Smooth muscle cell (in vitro differentiated cells): ENCODE measurements at regions not wholly inside any gene's neighbourhood (a gene's known extent, or its start where the extent isn't known, plus 50 kb on each side); places are given as distances from the start of the nearest gene placed in this dataset.

Source experiments
- DNase-seq: peaks from one replicate; lab custom pipeline; 2025; ENCODE audit not compliant: unreplicated experiment; lab: John Stamatoyannopoulos, UW
- H2AFZ ChIP-seq: fragments of 200-600 bp; sonication (generic); 2 replicates; pipeline ENCODE4 v1.6.0; 2016; ENCODE audit warnings: antibody characterized with exemption, low read depth, mild to moderate bottlenecking
- H3F3A ChIP-seq: fragments of 200-600 bp; sonication (generic); 2 replicates; pipeline ENCODE4 v1.6.0; 2017; ENCODE audit warnings: antibody characterized with exemption, low read depth
- H3K27ac ChIP-seq: fragments of 200-600 bp; sonication (generic); 2 replicates; pipeline ENCODE4 v1.5.1; 2016; ENCODE audit warnings: low read depth, mild to moderate bottlenecking
- H3K27me3 ChIP-seq: fragments of 200-600 bp; sonication (generic); 2 replicates; pipeline ENCODE4 v1.6.1; 2016; ENCODE audit warnings: low read depth, mild to moderate bottlenecking
- H3K36me3 ChIP-seq: fragments of 200-600 bp; sonication (generic); 2 replicates; pipeline ENCODE4 v1.5.1; 2016; ENCODE audit warnings: low read depth
- H3K4me1 ChIP-seq: fragments of 200-600 bp; sonication (generic); 2 replicates; pipeline ENCODE4 v1.5.1; 2016; ENCODE audit warnings: low read depth
- H3K4me2 ChIP-seq: fragments of 200-600 bp; sonication (generic); 2 replicates; pipeline ENCODE4 v1.6.0; 2016; ENCODE audit warnings: mild to moderate bottlenecking
- H3K4me3 ChIP-seq: fragments of 200-600 bp; sonication (generic); 2 replicates; pipeline ENCODE4 v1.5.1; 2016; ENCODE audit warnings: mild to moderate bottlenecking
- H3K79me2 ChIP-seq: fragments of 200-600 bp; sonication (generic); 2 replicates; pipeline ENCODE4 v1.6.0; 2016; ENCODE audit warnings: low read depth, mild to moderate bottlenecking
- H3K9ac ChIP-seq: fragments of 200-600 bp; sonication (generic); 2 replicates; pipeline ENCODE4 v1.6.0; 2016; ENCODE audit warnings: low read depth
- H3K9me3 ChIP-seq: fragments of 200-600 bp; sonication (generic); replicated peaks from 2 replicates; pipeline ENCODE4 v1.5.1; 2016; ENCODE audit warnings: low read depth
- H4K20me1 ChIP-seq: fragments of 200-600 bp; sonication (generic); 2 replicates; pipeline ENCODE4 v1.6.0; 2016; ENCODE audit warnings: low read depth
- WGBS: methylation state at CpG from one replicate; pipeline ENCODE4 v1.1.7; 2016; ENCODE audit warnings: low lambda C conversion rate; 5-methylcytosine and 5-hydroxymethylcytosine counted together
- TF ChIP-seq, protein P1 (sequence below): fragments of 200-600 bp; sonication (generic); IDR thresholded peaks from 2 replicates; pipeline ENCODE4 v1.5.1; 2017; ENCODE audit warnings: borderline replicate concordance, mild to moderate bottlenecking, antibody characterized with exemption; ENCODE audit not compliant: insufficient read depth, poor library complexity, severe bottlenecking

DNA sequence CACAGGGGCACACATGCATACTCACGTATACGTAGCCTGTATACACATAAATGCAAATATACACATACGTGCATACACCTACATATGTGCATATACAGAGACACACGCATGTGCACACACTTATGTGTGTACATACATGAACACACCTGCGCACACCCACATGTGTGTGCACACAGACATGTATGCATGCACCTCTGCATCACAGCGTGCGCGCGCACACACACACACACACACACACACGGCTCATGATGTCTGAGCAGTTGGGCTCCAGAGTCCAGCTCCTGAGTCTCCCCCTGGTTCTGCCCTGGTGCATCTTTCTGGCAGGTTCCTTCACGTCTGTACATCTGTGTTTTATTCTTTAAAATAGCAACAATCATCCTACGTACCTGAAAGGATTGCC is 600.5 kb downstream of the NPHP4 start:
- no peak overlapping the region for H3K4me3 ChIP-seq
- no peaks in the 10 kb centered on the region for H3K79me2 ChIP-seq
- no peaks in the 10 kb centered on the region for H3K4me1 ChIP-seq
- H3K4me2 ChIP-seq = no peak overlapping the region
- H3K9me3 ChIP-seq = no peaks in the 10 kb centered on the region
- WGBS = 96% methylated on average over 12 of the region's 12 CpGs
- H3K27me3 ChIP-seq = no peaks in the 10 kb centered on the region
- TF ChIP-seq, protein P1, sequence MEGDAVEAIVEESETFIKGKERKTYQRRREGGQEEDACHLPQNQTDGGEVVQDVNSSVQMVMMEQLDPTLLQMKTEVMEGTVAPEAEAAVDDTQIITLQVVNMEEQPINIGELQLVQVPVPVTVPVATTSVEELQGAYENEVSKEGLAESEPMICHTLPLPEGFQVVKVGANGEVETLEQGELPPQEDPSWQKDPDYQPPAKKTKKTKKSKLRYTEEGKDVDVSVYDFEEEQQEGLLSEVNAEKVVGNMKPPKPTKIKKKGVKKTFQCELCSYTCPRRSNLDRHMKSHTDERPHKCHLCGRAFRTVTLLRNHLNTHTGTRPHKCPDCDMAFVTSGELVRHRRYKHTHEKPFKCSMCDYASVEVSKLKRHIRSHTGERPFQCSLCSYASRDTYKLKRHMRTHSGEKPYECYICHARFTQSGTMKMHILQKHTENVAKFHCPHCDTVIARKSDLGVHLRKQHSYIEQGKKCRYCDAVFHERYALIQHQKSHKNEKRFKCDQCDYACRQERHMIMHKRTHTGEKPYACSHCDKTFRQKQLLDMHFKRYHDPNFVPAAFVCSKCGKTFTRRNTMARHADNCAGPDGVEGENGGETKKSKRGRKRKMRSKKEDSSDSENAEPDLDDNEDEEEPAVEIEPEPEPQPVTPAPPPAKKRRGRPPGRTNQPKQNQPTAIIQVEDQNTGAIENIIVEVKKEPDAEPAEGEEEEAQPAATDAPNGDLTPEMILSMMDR = no peak
- no peak for DNase-seq
- no peak overlapping the region for H3K27ac ChIP-seq
- no peaks in the 10 kb centered on the region for H3K36me3 ChIP-seq
- no peak overlapping the region for H3K9ac ChIP-seq
- no peak overlapping the region for H2AFZ ChIP-seq
- H4K20me1 ChIP-seq = no peaks in the 10 kb centered on the region
- H3F3A ChIP-seq = no peaks in the 10 kb centered on the region

DNA sequence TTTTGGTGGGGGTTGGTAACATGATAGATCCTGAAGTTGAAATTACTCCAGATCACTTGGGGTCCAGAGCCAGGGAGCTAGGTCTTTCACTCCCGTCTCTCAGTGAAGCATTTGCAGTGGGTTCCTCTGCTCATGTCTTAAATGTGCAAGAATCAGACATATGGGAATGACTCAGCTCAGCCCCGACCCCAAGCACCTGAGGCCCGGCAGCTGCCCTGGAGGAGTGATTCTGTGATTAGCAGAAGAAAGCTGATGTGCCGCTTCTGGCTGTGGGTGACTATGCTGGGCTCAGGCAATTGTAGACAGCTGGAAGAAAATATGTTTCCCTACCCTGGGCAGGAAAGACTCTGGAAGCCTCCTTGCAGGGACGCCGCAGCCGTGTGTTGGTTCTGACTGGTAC is 601.7 kb downstream of the NPHP4 start:
- no peak overlapping the region for H3K4me3 ChIP-seq
- H3K4me2 ChIP-seq = no peak overlapping the region
- no peaks in the 10 kb centered on the region for H4K20me1 ChIP-seq
- no peak overlapping the region for H3K27ac ChIP-seq
- no peaks in the 10 kb centered on the region for H3K27me3 ChIP-seq
- no peak for DNase-seq
- H3K36me3 ChIP-seq = no peaks in the 10 kb centered on the region
- WGBS = 80% methylated on average over 7 of the region's 7 CpGs
- no peak overlapping the region for H3K9ac ChIP-seq
- no peak overlapping the region for H2AFZ ChIP-seq
- no peaks in the 10 kb centered on the region for H3K9me3 ChIP-seq
- TF ChIP-seq, protein P1 = no peak
- no peaks in the 10 kb centered on the region for H3K79me2 ChIP-seq
- no peaks in the 10 kb centered on the region for H3K4me1 ChIP-seq
- no peaks in the 10 kb centered on the region for H3F3A ChIP-seq

DNA sequence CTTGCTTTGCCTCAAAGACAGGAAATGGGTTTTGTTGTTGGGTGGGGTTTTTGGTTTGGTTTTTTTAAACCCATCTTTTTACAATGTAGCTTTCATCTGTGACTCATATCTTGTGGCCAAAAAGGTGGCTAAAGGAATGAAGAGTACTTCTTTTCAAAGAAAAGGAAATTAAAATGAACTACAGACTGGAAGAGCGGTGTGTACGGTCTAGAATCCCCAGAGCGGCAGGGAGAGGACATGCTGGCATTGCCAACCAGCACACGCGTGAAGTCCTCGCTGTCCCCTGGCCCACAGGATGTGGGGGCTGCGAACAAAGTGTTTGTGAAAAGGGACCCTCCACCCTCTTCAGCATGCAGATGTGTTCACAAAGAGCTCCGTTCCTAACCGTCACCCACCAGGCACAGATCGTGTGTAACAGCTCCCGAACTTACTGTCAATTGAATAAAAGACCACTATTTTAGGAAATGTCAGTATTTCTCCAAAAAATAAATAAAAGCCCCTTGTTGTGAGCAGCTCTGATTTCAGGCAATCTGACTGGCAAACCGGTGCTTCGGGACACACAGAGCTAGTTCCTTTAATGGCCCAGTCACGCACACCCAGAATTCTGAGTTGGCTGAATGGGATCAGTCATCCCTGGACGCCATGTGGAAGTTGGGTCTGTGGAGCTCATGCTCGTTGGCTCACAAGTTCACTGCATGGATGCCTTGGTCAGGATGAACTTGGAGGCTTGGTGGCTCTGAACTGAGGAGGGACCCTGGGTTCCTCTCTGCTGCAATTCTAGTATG is 602.9 kb downstream of the NPHP4 start:
- no peaks in the 10 kb centered on the region for H3K9me3 ChIP-seq
- no peaks in the 10 kb centered on the region for H3K4me1 ChIP-seq
- TF ChIP-seq, protein P1 = no peak
- no peaks in the 10 kb centered on the region for H3F3A ChIP-seq
- no peak overlapping the region for H3K4me2 ChIP-seq
- no peak for DNase-seq
- H3K4me3 ChIP-seq = no peak overlapping the region
- H3K36me3 ChIP-seq = no peaks in the 10 kb centered on the region
- H3K27ac ChIP-seq = no peak overlapping the region
- H2AFZ ChIP-seq = no peak overlapping the region
- 92% methylated on average over 16 of the region's 16 CpGs for WGBS
- no peaks in the 10 kb centered on the region for H4K20me1 ChIP-seq
- no peaks in the 10 kb centered on the region for H3K27me3 ChIP-seq
- no peak overlapping the region for H3K9ac ChIP-seq
- no peaks in the 10 kb centered on the region for H3K79me2 ChIP-seq

DNA sequence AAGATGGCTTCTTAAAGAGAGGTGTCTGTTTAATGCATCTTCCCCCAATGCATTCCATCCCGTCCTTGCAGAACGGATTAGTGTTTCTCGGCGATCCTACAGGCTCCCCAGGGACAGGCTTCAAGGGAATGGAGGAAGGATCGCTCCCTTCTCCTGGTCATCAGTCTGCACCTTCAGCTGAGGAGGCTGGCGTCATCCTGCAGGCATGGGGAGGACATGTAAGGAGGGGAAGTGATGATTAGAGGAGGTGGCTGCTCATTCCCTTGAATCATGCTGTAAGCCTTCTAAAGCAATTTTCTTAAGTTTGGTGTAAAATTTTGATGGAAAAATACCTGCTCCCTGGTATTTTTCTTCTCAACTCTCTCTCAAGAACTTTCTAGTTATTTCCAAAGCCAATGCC is 603.6 kb downstream of the NPHP4 start:
- H3K36me3 ChIP-seq = no peaks in the 10 kb centered on the region
- H4K20me1 ChIP-seq = no peaks in the 10 kb centered on the region
- H3F3A ChIP-seq = no peaks in the 10 kb centered on the region
- H3K9ac ChIP-seq = no peak overlapping the region
- no peak overlapping the region for H3K4me2 ChIP-seq
- no peaks in the 10 kb centered on the region for H3K27me3 ChIP-seq
- TF ChIP-seq, protein P1 = no peak
- no peaks in the 10 kb centered on the region for H3K4me1 ChIP-seq
- 77% methylated on average over 6 of the region's 6 CpGs for WGBS
- H3K79me2 ChIP-seq = no peaks in the 10 kb centered on the region
- H2AFZ ChIP-seq = no peak overlapping the region
- H3K4me3 ChIP-seq = no peak overlapping the region
- no peak for DNase-seq
- H3K27ac ChIP-seq = no peak overlapping the region
- no peaks in the 10 kb centered on the region for H3K9me3 ChIP-seq
